ENCODE measurements at regions not wholly inside any gene's neighbourhood (a gene's known extent, or its start where the extent isn't known, plus 50 kb on each side); places are given as distances from the start of the nearest gene placed in this dataset.
"Not testable (repeated sequence)": the region's sequence is repeated elsewhere in the genome, so short reads cannot be mapped to it uniquely, and the experiment has no call there.

DNA sequence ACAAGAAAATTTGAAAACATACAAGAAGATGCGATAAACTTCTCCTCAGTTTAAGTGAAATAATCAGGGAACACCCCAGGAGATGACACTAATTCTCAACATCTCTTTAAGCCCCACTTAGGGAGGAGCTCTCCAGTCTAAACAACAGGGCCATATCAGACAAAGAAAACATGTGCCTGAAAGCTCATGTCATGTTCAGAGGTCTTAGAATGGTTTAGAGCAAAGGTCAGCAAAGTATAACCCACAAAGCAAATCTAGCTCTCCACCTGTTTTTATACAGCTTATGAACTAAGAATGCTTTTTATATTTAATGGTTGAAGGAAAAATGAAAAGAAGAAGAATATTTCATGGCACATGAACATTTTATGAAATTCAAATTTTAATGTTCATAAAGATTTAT, 155.6 kb upstream of the NOL4 start:
- H3K4me3 ChIP-seq (ENCODE audit: low read depth, low read length) = no peak overlapping the region
- TF ChIP-seq, protein P1, sequence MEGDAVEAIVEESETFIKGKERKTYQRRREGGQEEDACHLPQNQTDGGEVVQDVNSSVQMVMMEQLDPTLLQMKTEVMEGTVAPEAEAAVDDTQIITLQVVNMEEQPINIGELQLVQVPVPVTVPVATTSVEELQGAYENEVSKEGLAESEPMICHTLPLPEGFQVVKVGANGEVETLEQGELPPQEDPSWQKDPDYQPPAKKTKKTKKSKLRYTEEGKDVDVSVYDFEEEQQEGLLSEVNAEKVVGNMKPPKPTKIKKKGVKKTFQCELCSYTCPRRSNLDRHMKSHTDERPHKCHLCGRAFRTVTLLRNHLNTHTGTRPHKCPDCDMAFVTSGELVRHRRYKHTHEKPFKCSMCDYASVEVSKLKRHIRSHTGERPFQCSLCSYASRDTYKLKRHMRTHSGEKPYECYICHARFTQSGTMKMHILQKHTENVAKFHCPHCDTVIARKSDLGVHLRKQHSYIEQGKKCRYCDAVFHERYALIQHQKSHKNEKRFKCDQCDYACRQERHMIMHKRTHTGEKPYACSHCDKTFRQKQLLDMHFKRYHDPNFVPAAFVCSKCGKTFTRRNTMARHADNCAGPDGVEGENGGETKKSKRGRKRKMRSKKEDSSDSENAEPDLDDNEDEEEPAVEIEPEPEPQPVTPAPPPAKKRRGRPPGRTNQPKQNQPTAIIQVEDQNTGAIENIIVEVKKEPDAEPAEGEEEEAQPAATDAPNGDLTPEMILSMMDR (IDR thresholded peaks at IDR 0.05; ENCODE audit: low read depth, low read length) = no peak

DNA sequence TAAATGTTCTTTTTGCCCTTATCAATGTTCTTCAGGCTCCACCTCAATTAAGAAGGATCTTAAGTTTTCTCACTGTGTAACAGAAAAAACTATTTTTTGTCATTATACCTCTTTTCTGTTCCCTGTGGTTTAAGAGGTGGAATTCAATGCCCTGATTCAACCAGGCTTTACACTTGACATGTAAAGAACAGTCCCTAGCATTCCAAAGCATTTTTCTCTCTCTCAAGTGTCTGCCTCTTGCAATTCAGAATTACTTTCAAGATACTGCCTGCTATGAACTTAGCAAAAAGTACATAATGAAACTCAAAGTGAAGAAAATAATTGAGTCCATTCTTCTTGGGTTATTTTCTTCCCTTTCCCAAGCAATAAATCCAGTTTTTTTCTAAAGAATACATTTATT, 160.6 kb upstream of the NOL4 start:
- TF ChIP-seq, protein P1 (IDR thresholded peaks at IDR 0.05; ENCODE audit: low read depth, low read length) = no peak
- no peak overlapping the region for H3K4me3 ChIP-seq (ENCODE audit: low read depth, low read length)

DNA sequence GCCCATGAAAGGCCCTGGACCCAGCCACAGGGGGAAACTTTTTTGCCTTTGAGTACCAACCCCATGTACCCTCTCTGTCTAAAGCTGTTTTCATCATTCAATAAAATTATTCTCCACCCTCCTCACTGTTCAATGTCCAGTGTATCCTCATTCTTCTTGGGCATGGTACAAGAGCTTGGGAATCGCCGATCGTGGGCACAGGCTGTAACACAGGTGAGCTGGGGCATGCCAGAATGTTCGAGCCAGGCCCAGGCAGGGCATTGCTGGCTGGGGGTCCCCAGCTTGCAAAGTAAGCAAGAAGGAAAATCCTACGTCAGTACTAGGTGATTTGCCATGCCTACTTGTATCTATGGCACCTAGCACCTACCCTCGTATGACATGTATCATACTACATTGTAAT, 162.1 kb upstream of the NOL4 start:
- TF ChIP-seq, protein P1 (IDR thresholded peaks at IDR 0.05; ENCODE audit: low read depth, low read length) = no peak
- no peak overlapping the region for H3K4me3 ChIP-seq (ENCODE audit: low read depth, low read length)

DNA sequence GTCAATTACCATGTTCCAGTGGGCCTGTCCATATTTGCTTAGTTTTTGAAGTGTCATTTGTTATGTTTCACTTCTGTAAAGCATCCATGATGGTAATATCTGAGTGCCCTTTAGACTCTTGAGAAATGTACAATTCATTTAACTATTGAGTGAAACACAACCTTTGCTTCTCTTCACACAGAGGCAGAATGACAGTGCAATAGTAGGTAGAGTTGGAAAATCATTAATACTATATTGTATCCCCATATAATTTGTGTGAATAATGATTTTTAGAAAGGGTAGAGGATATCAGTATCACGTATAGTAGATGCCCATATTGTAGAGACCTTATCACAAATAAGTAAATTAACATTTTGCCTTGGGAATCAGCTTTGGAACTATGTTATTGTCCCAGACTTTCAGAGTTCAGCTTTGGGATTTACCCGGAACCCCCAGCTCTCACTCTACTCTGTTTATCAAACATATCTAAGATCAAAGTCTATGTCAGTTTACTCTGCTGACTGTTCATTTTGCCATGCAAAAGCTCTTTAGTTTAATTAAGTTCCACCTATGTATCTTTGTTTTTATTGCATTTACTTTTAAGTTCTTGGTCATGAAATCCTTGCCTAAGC, 172.7 kb upstream of the NOL4 start:
- no peak overlapping the region for H3K4me3 ChIP-seq (ENCODE audit: low read depth, low read length)
- TF ChIP-seq, protein P1 (IDR thresholded peaks at IDR 0.05; ENCODE audit: low read depth, low read length) = no peak

DNA sequence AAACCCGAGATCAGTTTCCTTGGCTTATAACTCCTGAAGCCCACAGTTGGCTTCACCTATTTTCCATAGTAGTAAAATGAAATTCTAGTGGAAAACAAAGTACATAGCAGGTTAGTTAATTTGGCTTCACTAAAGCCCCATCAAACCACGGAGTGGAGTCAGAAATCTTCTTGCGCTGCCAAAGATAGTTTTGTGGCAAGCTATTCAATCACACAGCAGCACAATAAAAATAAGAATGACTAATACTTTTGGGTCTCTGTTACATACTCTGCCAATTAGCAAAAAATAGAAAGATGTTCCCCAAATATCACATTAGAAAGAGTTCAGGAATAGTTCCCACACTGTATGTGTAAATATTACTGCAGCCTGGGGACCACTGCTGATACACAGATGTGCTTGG, 175.2 kb upstream of the NOL4 start:
- H3K4me3 ChIP-seq (ENCODE audit: low read depth, low read length) = no peak overlapping the region
- TF ChIP-seq, protein P1 (IDR thresholded peaks at IDR 0.05; ENCODE audit: low read depth, low read length) = no peak

DNA sequence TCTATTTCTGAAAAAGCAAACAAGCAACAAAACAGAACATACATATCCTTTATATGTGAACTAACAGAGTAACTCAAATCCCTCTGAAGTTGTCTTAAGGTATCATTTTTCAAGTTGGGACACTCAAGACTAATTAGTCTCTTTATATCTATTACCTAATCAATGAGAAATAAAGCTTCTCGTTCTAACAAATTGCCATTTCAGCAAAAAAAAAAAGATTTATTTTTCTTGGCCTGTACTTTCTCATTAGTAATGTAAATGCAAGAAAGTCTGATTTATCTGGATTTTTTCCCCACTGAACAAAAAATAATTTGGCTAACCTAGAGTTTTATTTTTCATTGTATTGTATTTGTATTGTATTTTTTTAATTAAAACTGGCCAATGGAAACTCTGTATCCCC, 176.1 kb upstream of the NOL4 start:
- TF ChIP-seq, protein P1 (IDR thresholded peaks at IDR 0.05; ENCODE audit: low read depth, low read length) = no peak

DNA sequence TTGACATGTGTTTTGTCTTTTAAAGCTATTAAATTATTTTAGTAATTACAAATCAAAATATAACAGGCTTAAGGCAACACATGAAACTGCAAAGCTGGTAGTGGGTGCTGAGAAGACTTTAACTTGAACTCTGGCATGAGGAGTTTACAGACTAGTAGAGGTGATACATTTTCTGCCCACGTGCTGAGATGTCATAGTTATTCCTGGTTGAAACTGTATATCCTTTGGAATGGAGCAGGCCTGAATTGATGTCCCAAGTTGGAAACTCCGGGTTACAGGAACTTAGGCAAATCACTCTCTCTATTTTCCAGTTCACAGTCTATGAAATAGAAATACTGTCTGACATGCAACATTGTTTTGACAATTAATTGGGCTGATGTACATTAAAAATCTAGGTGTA, 177.1 kb upstream of the NOL4 start:
- TF ChIP-seq, protein P1 (IDR thresholded peaks at IDR 0.05; ENCODE audit: low read depth, low read length) = no peak
- no peak overlapping the region for H3K4me3 ChIP-seq (ENCODE audit: low read depth, low read length)

More for the DNA sequence above, 176.1 kb upstream of the NOL4 start:
- no peak overlapping the region for H3K4me3 ChIP-seq (ENCODE audit: low read depth, low read length)

DNA sequence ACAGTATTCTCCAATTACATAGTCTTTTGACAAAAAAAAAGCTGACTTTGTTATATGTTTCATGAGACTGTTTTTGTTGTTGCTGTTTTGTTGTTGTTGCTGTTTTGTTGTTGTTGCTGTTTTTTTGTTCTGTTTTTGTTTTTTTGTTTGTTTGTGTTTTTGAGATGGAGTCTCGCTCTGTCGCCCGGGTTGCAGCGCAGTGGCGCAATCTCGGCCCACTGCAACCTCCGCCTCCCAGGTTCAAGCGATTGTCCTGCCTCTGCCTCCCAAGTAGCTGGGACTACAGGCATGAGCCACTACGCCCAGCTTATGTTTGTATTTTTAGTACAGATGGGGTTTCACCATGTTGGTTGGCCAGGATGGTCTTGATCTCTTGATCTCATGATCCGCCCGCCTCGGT, 182.8 kb upstream of the NOL4 start:
- not testable (repeated sequence) for H3K4me3 ChIP-seq (ENCODE audit: low read depth, low read length)
